ENCODE measurements at regions not wholly inside any gene's neighbourhood (a gene's known extent, or its start where the extent isn't known, plus 50 kb on each side); places are given as distances from the start of the nearest gene placed in this dataset.

GRCh38 chr10:29007370-29007747, 281.5 kb upstream of the LYZL1 start:
- peaks cover 0 to 2% (median 0%) of the 10 kb centered on the region in 5 experiments for H3K9me3 ChIP-seq (ENCODE audit: control extremely low read depth in 1 of 5, control insufficient read depth in 4 of 5, insufficient read depth in 2 of 5, low read depth in 1 of 5, low read length in 4 of 5)
- H3K27me3 ChIP-seq (replicated peaks in 2 of 5; ENCODE audit: control insufficient read depth in 4 of 5, insufficient read depth in 5 of 5, low read length in 4 of 5): no peaks in the 10 kb centered on the region
- no peaks in the 10 kb centered on the region for H3K4me1 ChIP-seq (ENCODE audit: control extremely low read depth in 1 of 4, control insufficient read depth in 4 of 4, insufficient read depth in 4 of 4, low read length in 3 of 4)
- no peak overlapping the region for H3K4me3 ChIP-seq (ENCODE audit: control insufficient read depth in 1 of 7, extremely low read depth in 1 of 7, insufficient read depth in 4 of 7, low read depth in 2 of 7, low read length in 6 of 7)
- no peaks in the 10 kb centered on the region for H3K36me3 ChIP-seq (ENCODE audit: control insufficient read depth in 4 of 4, insufficient read depth in 4 of 4, low read length in 3 of 4)
- POLR2A ChIA-PET: no interaction called here
- WGBS (ENCODE audit: insufficient coverage): 96% methylated on average over 8 of the region's 9 CpGs
- DNase-seq: no peak
- H3K27ac ChIP-seq (ENCODE audit: insufficient read depth in 1 of 2, low read depth in 1 of 2, low read length in 2 of 2, poor library complexity in 1 of 2, severe bottlenecking in 2 of 2): no peak overlapping the region
- CTCF ChIA-PET: interaction anchor here (1.4 kb wide), 1 partner anchor 16 kb away, joined by 3 read pairs; no protein-coding TSS in a partner anchor

GRCh38 chr10:29007748-29008610, 280.9 kb upstream of the LYZL1 start:
- Histone ChIP-seq H3K27me3 (replicated peaks in 2 of 5; ENCODE audit: control insufficient read depth in 4 of 5, insufficient read depth in 5 of 5, low read length in 4 of 5) (no peaks in the 10 kb centered on the region), H3K36me3 (ENCODE audit: control insufficient read depth in 4 of 4, insufficient read depth in 4 of 4, low read length in 3 of 4) (no peaks in the 10 kb centered on the region), H3K27ac (ENCODE audit: insufficient read depth in 1 of 2, low read depth in 1 of 2, low read length in 2 of 2, poor library complexity in 1 of 2, severe bottlenecking in 2 of 2) (no peak overlapping the region), H3K4me3 (ENCODE audit: control insufficient read depth in 1 of 7, extremely low read depth in 1 of 7, insufficient read depth in 4 of 7, low read depth in 2 of 7, low read length in 6 of 7) (no peak overlapping the region), H3K4me1 (ENCODE audit: control extremely low read depth in 1 of 4, control insufficient read depth in 4 of 4, insufficient read depth in 4 of 4, low read length in 3 of 4) (no peaks in the 10 kb centered on the region), H3K9me3 (ENCODE audit: control extremely low read depth in 1 of 5, control insufficient read depth in 4 of 5, insufficient read depth in 2 of 5, low read depth in 1 of 5, low read length in 4 of 5) (peaks cover 0 to 2% (median 0%) of the 10 kb centered on the region in 5 experiments)
- 94% methylated on average over 8 of the region's 10 CpGs for WGBS (ENCODE audit: insufficient coverage)
- no peak for DNase-seq
- CTCF ChIA-PET: interaction anchor here (1.4 kb wide), 1 partner anchor 17 kb away, joined by 3 read pairs; no protein-coding TSS in a partner anchor
- POLR2A ChIA-PET: no interaction called here

GRCh38 chr10:29009464-29009863, 279.4 kb upstream of the LYZL1 start:
- Histone ChIP-seq H3K27ac (ENCODE audit: insufficient read depth in 1 of 2, low read depth in 1 of 2, low read length in 2 of 2, poor library complexity in 1 of 2, severe bottlenecking in 2 of 2) (no peak overlapping the region), H3K9me3 (ENCODE audit: control extremely low read depth in 1 of 5, control insufficient read depth in 4 of 5, insufficient read depth in 2 of 5, low read depth in 1 of 5, low read length in 4 of 5) (peaks cover 0 to 2% (median 0%) of the 10 kb centered on the region in 5 experiments), H3K4me1 (ENCODE audit: control extremely low read depth in 1 of 4, control insufficient read depth in 4 of 4, insufficient read depth in 4 of 4, low read length in 3 of 4) (no peaks in the 10 kb centered on the region), H3K36me3 (ENCODE audit: control insufficient read depth in 4 of 4, insufficient read depth in 4 of 4, low read length in 3 of 4) (no peaks in the 10 kb centered on the region), H3K4me3 (ENCODE audit: control insufficient read depth in 1 of 7, extremely low read depth in 1 of 7, insufficient read depth in 4 of 7, low read depth in 2 of 7, low read length in 6 of 7) (no peak overlapping the region), H3K27me3 (replicated peaks in 2 of 5; ENCODE audit: control insufficient read depth in 4 of 5, insufficient read depth in 5 of 5, low read length in 4 of 5) (no peaks in the 10 kb centered on the region)
- 69% methylated on average over 5 of the region's 5 CpGs for WGBS (ENCODE audit: insufficient coverage)
- ChIA-PET CTCF (no interaction called here), POLR2A (no interaction called here)
- DNase-seq: peak; percentile 51 to 84 (median 69)

- ChIA-PET POLR2A (no interaction called here), CTCF (no interaction called here)
- no peaks in the 10 kb centered on the region for H3K36me3 ChIP-seq (ENCODE audit: control insufficient read depth in 4 of 4, insufficient read depth in 4 of 4, low read length in 3 of 4)
- peaks cover 0 to 2% (median 0%) of the 10 kb centered on the region in 5 experiments for H3K9me3 ChIP-seq (ENCODE audit: control extremely low read depth in 1 of 5, control insufficient read depth in 4 of 5, insufficient read depth in 2 of 5, low read depth in 1 of 5, low read length in 4 of 5)
- no peaks in the 10 kb centered on the region for H3K4me1 ChIP-seq (ENCODE audit: control extremely low read depth in 1 of 4, control insufficient read depth in 4 of 4, insufficient read depth in 4 of 4, low read length in 3 of 4)
- DNase-seq: no peak
- peaks cover 0 to 4% (median 0%) of the 10 kb centered on the region in 5 experiments for H3K27me3 ChIP-seq (replicated peaks in 2 of 5; ENCODE audit: control insufficient read depth in 4 of 5, insufficient read depth in 5 of 5, low read length in 4 of 5)
- H3K27ac ChIP-seq (ENCODE audit: insufficient read depth in 1 of 2, low read depth in 1 of 2, low read length in 2 of 2, poor library complexity in 1 of 2, severe bottlenecking in 2 of 2): no peak overlapping the region
- 95% methylated on average over 3 of the region's 4 CpGs for WGBS (ENCODE audit: insufficient coverage)
- no peak overlapping the region for H3K4me3 ChIP-seq (ENCODE audit: control insufficient read depth in 1 of 7, extremely low read depth in 1 of 7, insufficient read depth in 4 of 7, low read depth in 2 of 7, low read length in 6 of 7)
Observed at GRCh38 chr10:29011516-29011915, 277.4 kb upstream of the LYZL1 start.

- H3K27me3 ChIP-seq (replicated peaks in 2 of 5; ENCODE audit: control insufficient read depth in 4 of 5, insufficient read depth in 5 of 5, low read length in 4 of 5): peaks cover 0 to 4% (median 0%) of the 10 kb centered on the region in 5 experiments
- no peaks in the 10 kb centered on the region for H3K36me3 ChIP-seq (ENCODE audit: control insufficient read depth in 4 of 4, insufficient read depth in 4 of 4, low read length in 3 of 4)
- WGBS (ENCODE audit: insufficient coverage): 100% methylated on average over 4 of the region's 9 CpGs
- no peak overlapping the region for H3K27ac ChIP-seq (ENCODE audit: insufficient read depth in 1 of 2, low read depth in 1 of 2, low read length in 2 of 2, poor library complexity in 1 of 2, severe bottlenecking in 2 of 2)
- H3K4me1 ChIP-seq (ENCODE audit: control extremely low read depth in 1 of 4, control insufficient read depth in 4 of 4, insufficient read depth in 4 of 4, low read length in 3 of 4): no peaks in the 10 kb centered on the region
- H3K4me3 ChIP-seq (ENCODE audit: control insufficient read depth in 1 of 7, extremely low read depth in 1 of 7, insufficient read depth in 4 of 7, low read depth in 2 of 7, low read length in 6 of 7): no peak overlapping the region
- ChIA-PET POLR2A (no interaction called here), CTCF (interaction anchor here (0.7 kb wide), 1 partner anchor 93 kb away, joined by 3 read pairs; no protein-coding TSS in a partner anchor)
- peaks cover 0 to 2% (median 0%) of the 10 kb centered on the region in 5 experiments for H3K9me3 ChIP-seq (ENCODE audit: control extremely low read depth in 1 of 5, control insufficient read depth in 4 of 5, insufficient read depth in 2 of 5, low read depth in 1 of 5, low read length in 4 of 5)
- no peak for DNase-seq
Observed at GRCh38 chr10:29012926-29013554, 275.8 kb upstream of the LYZL1 start.

- no peaks in the 10 kb centered on the region for H3K27me3 ChIP-seq (replicated peaks in 2 of 5; ENCODE audit: control insufficient read depth in 4 of 5, insufficient read depth in 5 of 5, low read length in 4 of 5)
- ChIA-PET CTCF (no interaction called here), POLR2A (no interaction called here)
- H3K4me1 ChIP-seq (ENCODE audit: control extremely low read depth in 1 of 4, control insufficient read depth in 4 of 4, insufficient read depth in 4 of 4, low read length in 3 of 4): no peaks in the 10 kb centered on the region
- DNase-seq: no peak
- H3K36me3 ChIP-seq (ENCODE audit: control insufficient read depth in 4 of 4, insufficient read depth in 4 of 4, low read length in 3 of 4): no peaks in the 10 kb centered on the region
- H3K4me3 ChIP-seq (ENCODE audit: control insufficient read depth in 1 of 7, extremely low read depth in 1 of 7, insufficient read depth in 4 of 7, low read depth in 2 of 7, low read length in 6 of 7): no peak overlapping the region
- H3K27ac ChIP-seq (ENCODE audit: insufficient read depth in 1 of 2, low read depth in 1 of 2, low read length in 2 of 2, poor library complexity in 1 of 2, severe bottlenecking in 2 of 2): no peak overlapping the region
- no CpG with 5 or more reads among the region's 3 CpGs for WGBS (ENCODE audit: insufficient coverage)
- H3K9me3 ChIP-seq (ENCODE audit: control extremely low read depth in 1 of 5, control insufficient read depth in 4 of 5, insufficient read depth in 2 of 5, low read depth in 1 of 5, low read length in 4 of 5): peaks cover 0 to 2% (median 0%) of the 10 kb centered on the region in 5 experiments
Observed at GRCh38 chr10:29021591-29021990, 267.3 kb upstream of the LYZL1 start.

- H3K9me3 ChIP-seq (ENCODE audit: control extremely low read depth in 1 of 5, control insufficient read depth in 4 of 5, insufficient read depth in 2 of 5, low read depth in 1 of 5, low read length in 4 of 5): peaks cover 0 to under 1% (median 0%) of the 10 kb centered on the region in 5 experiments
- ChIA-PET CTCF (interaction anchor here (1.1 kb wide), 1 partner anchor 31 kb away, joined by 4 read pairs; no protein-coding TSS in a partner anchor), POLR2A (no interaction called here)
- 93% methylated on average over 5 of the region's 9 CpGs for whole genome bisulfite sequencing (ENCODE audit: insufficient coverage)
- H3K27ac ChIP-seq (ENCODE audit: insufficient read depth in 1 of 2, low read depth in 1 of 2, low read length in 2 of 2, poor library complexity in 1 of 2, severe bottlenecking in 2 of 2): no peak overlapping the region
- H3K4me1 ChIP-seq (ENCODE audit: control extremely low read depth in 1 of 4, control insufficient read depth in 4 of 4, insufficient read depth in 4 of 4, low read length in 3 of 4): no peaks in the 10 kb centered on the region
- H3K27me3 ChIP-seq (replicated peaks in 2 of 5; ENCODE audit: control insufficient read depth in 4 of 5, insufficient read depth in 5 of 5, low read length in 4 of 5): no peaks in the 10 kb centered on the region
- DNase-seq: no peak
- H3K4me3 ChIP-seq (ENCODE audit: control insufficient read depth in 1 of 7, extremely low read depth in 1 of 7, insufficient read depth in 4 of 7, low read depth in 2 of 7, low read length in 6 of 7): no peak overlapping the region
- H3K36me3 ChIP-seq (ENCODE audit: control insufficient read depth in 4 of 4, insufficient read depth in 4 of 4, low read length in 3 of 4): no peaks in the 10 kb centered on the region
Observed at GRCh38 chr10:29022513-29022912, 266.4 kb upstream of the LYZL1 start.
